HG02981 (cell line): ENCODE measurements at regions not wholly inside any gene's neighbourhood (a gene's known extent, or its start where the extent isn't known, plus 50 kb on each side); places are given as distances from the start of the nearest gene placed in this dataset.
"Not testable (repeated sequence)": the region's sequence is repeated elsewhere in the genome, so short reads cannot be mapped to it uniquely, and the experiment has no call there.

ENCODE experiments used
- ATAC-seq: cut with Tn5 transposase; IDR thresholded peaks from one replicate; pipeline ENCODE4 v1.9.1; 2021; ENCODE audit warnings: mild to moderate bottlenecking, moderate library complexity; ENCODE audit not compliant: unreplicated experiment

GRCh38 chr9:97772145-97772544 is 75.0 kb upstream of the XPA start:
- no peak for ATAC-seq

GRCh38 chr9:97773091-97773490 is 76.0 kb upstream of the XPA start:
- ATAC-seq: no peak

GRCh38 chr9:97773723-97774122 is 76.6 kb upstream of the XPA start:
- ATAC-seq: no peak

GRCh38 chr9:97774673-97775072 is 77.5 kb upstream of the XPA start:
- ATAC-seq: no peak

GRCh38 chr9:97778740-97779139 is 74.3 kb upstream of the FOXE1 start:
- not testable (repeated sequence) for ATAC-seq

- no peak for ATAC-seq
Observed at GRCh38 chr9:97779608-97780007, 73.4 kb upstream of the FOXE1 start.

GRCh38 chr9:97781902-97782301 is 71.1 kb upstream of the FOXE1 start:
- ATAC-seq: no peak

- no peak for ATAC-seq
Observed at GRCh38 chr9:97786341-97786740, 66.7 kb upstream of the FOXE1 start.

- ATAC-seq: no peak
Observed at GRCh38 chr9:97787551-97787950, 65.5 kb upstream of the FOXE1 start.

- no peak for ATAC-seq
Observed at GRCh38 chr9:97788763-97789663, 64.0 kb upstream of the FOXE1 start.

GRCh38 chr9:97790542-97790941 is 62.5 kb upstream of the FOXE1 start:
- ATAC-seq: no peak

GRCh38 chr9:97791542-97791941 is 61.5 kb upstream of the FOXE1 start:
- ATAC-seq: no peak

- no peak for ATAC-seq
Observed at GRCh38 chr9:97793067-97793466, 60.0 kb upstream of the FOXE1 start.

- ATAC-seq: no peak
Observed at GRCh38 chr9:97794666-97795065, 58.4 kb upstream of the FOXE1 start.

- not testable (repeated sequence) for ATAC-seq
Observed at GRCh38 chr9:97796176-97796575, 56.9 kb upstream of the FOXE1 start.

- ATAC-seq: no peak
Observed at GRCh38 chr9:97801180-97801579, 51.8 kb upstream of the FOXE1 start.

- ATAC-seq: no peak
Observed at GRCh38 chr9:97802276-97802675, 50.8 kb upstream of the FOXE1 start.

GRCh38 chr9:97803167-97804058 is 49.6 kb upstream of the FOXE1 start:
- ATAC-seq: peak; percentile 86
